ENCODE measurements at regions not wholly inside any gene's neighbourhood (a gene's known extent, or its start where the extent isn't known, plus 50 kb on each side); places are given as distances from the start of the nearest gene placed in this dataset.

GRCh38 chrX:18102006-18102405, 118.7 kb downstream of the BEND2 start:
- Histone ChIP-seq H3K4me3 (no peak overlapping the region), H3K4me1 (no peaks in the 10 kb centered on the region), H3K27me3 (no peaks in the 10 kb centered on the region), H3K9me3 (no peaks in the 10 kb centered on the region), H3K36me3 (no peaks in the 10 kb centered on the region), H3K27ac (no peak overlapping the region)
- intact Hi-C loops (cut with DNase I; ENCODE audit: low total_unique reads) (no loop called here), in situ Hi-C loops (cut with MboI; ENCODE audit: low pct_ligation_motif_present in 1 of 4, low pct_unique_long_range_greater_than_20kb in 1 of 4, low sequenced_read_pairs in 3 of 4) (no loop called here)
- WGBS, 2 donors (ENCODE audit: low coverage in 1 of 2), result 56% methylated on average over 5 of the region's 5 CpGs; no CpG with 5 or more reads in 1 of the 2 donors
- no peak for TF ChIP-seq POLR2AphosphoS5 (IDR thresholded peaks at IDR 0.05)
- no peak for DNase-seq

DNA sequence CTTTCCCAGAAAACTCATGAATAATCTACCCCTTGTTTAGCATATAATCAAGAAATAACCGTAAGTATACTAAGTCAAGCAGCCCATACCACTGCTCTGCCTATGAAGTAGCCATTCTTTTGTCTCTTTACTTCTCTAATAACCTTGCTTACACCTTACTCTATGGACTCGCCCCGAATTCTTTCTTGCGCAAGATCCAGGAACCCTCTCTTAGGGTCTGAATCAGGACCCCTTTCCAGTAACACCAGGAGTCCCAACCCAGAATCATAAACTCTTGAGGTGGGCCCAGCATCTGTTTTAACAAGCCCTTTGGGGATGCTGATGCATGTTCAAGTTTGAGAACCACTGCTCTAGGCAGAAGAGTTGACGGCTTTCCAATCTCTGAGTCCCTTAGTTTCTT, 119.6 kb downstream of the BEND2 start:
- no peak for DNase-seq
- Histone ChIP-seq H3K36me3 (no peaks in the 10 kb centered on the region), H3K27me3 (no peaks in the 10 kb centered on the region), H3K4me3 (no peak overlapping the region), H3K9me3 (no peaks in the 10 kb centered on the region), H3K27ac (no peak overlapping the region), H3K4me1 (no peaks in the 10 kb centered on the region)
- intact Hi-C loops (cut with DNase I; ENCODE audit: low total_unique reads) (no loop called here), in situ Hi-C loops (cut with MboI; ENCODE audit: low pct_ligation_motif_present in 1 of 4, low pct_unique_long_range_greater_than_20kb in 1 of 4, low sequenced_read_pairs in 3 of 4) (no loop called here)
- TF ChIP-seq CTCF (IDR thresholded peaks at IDR 0.05), result no peak
- TF ChIP-seq POLR2AphosphoS5 (IDR thresholded peaks at IDR 0.05), result no peak
- no peak for TF ChIP-seq POLR2A (IDR thresholded peaks at IDR 0.05)
- no peak for TF ChIP-seq EP300 (IDR thresholded peaks at IDR 0.05; ENCODE audit: low read depth)
- WGBS, 2 donors (ENCODE audit: low coverage in 1 of 2), result 86 to 90% methylated on average over 4 to 5 of the region's 5 CpGs

- H3K4me1 ChIP-seq, result no peaks in the 10 kb centered on the region
- intact Hi-C loops (cut with DNase I; ENCODE audit: low total_unique reads) (no loop called here), in situ Hi-C loops (cut with MboI; ENCODE audit: low pct_ligation_motif_present in 1 of 4, low pct_unique_long_range_greater_than_20kb in 1 of 4, low sequenced_read_pairs in 3 of 4) (no loop called here)
- H3K9me3 ChIP-seq, result no peaks in the 10 kb centered on the region
- H3K27ac ChIP-seq, result no peak overlapping the region
- TF ChIP-seq EP300 (IDR thresholded peaks at IDR 0.05; ENCODE audit: low read depth) (no peak), CTCF (IDR thresholded peaks at IDR 0.05) (no peak), POLR2A (IDR thresholded peaks at IDR 0.05) (no peak)
- H3K36me3 ChIP-seq, result no peaks in the 10 kb centered on the region
- WGBS, 2 donors (ENCODE audit: low coverage in 1 of 2), result 33 to 56% methylated on average over 3 to 6 of the region's 6 CpGs
- H3K4me3 ChIP-seq, result no peak overlapping the region
- DNase-seq, result no peak
- no peaks in the 10 kb centered on the region for H3K27me3 ChIP-seq
Measured at GRCh38 chrX:18099745-18100144, 120.9 kb downstream of the BEND2 start.

- DNase-seq, result no peak
- intact Hi-C loops (cut with DNase I; ENCODE audit: low total_unique reads), result no loop called here
- Histone ChIP-seq H3K36me3 (no peaks in the 10 kb centered on the region), H3K4me3 (no peak overlapping the region), H3K4me1 (no peaks in the 10 kb centered on the region), H3K27me3 (no peaks in the 10 kb centered on the region), H3K9me3 (no peaks in the 10 kb centered on the region), H3K27ac (no peak overlapping the region)
- no peak for TF ChIP-seq CTCF (IDR thresholded peaks at IDR 0.05)
- TF ChIP-seq POLR2AphosphoS5 (IDR thresholded peaks at IDR 0.05), result no peak
- TF ChIP-seq POLR2A (IDR thresholded peaks at IDR 0.05), result no peak
- TF ChIP-seq EP300 (IDR thresholded peaks at IDR 0.05; ENCODE audit: low read depth), result no peak
- WGBS, 2 donors (ENCODE audit: low coverage in 1 of 2), result 43% methylated on average over 14 of the region's 14 CpGs; no CpG with 5 or more reads in 1 of the 2 donors
- in situ Hi-C loops (cut with MboI; ENCODE audit: low pct_ligation_motif_present in 1 of 4, low pct_unique_long_range_greater_than_20kb in 1 of 4, low sequenced_read_pairs in 3 of 4), result no loop called here
Measured at GRCh38 chrX:18098763-18099162, 121.9 kb downstream of the BEND2 start.

DNA sequence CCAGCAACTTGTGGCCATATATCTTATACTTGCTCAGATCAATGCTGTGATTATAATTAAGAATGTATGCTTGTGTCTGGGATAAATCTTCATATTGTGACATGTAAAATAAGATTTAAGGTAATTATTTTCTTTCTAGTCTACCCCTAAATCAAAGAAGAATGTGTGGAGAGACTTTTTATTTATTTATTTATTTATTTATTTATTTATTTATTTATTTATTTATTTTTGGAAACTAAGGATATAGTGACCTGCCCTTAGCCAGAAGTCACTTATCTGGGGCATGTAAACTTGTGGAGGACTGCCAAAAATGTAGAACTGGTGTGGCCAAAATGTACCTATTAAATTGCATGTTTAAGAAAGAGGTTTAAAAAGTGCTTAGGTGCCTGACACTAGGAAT, 144.3 kb downstream of the BEND2 start:
- in situ Hi-C loops (cut with MboI; ENCODE audit: low pct_ligation_motif_present in 1 of 4, low pct_unique_long_range_greater_than_20kb in 1 of 4, low sequenced_read_pairs in 3 of 4) (no loop called here), intact Hi-C loops (cut with DNase I; ENCODE audit: low total_unique reads) (no loop called here)
- Histone ChIP-seq H3K27ac (no peak overlapping the region), H3K36me3 (no peaks in the 10 kb centered on the region), H3K27me3 (no peaks in the 10 kb centered on the region), H3K4me3 (no peak overlapping the region), H3K4me1 (no peaks in the 10 kb centered on the region), H3K9me3 (no peaks in the 10 kb centered on the region)
- DNase-seq, result no peak
- no peak for TF ChIP-seq CTCF (IDR thresholded peaks at IDR 0.05)
- no peak for TF ChIP-seq POLR2A (IDR thresholded peaks at IDR 0.05)
- no peak for TF ChIP-seq EP300 (IDR thresholded peaks at IDR 0.05; ENCODE audit: low read depth)
- TF ChIP-seq POLR2AphosphoS5 (IDR thresholded peaks at IDR 0.05), result no peak
